ENCODE measurements at regions not wholly inside any gene's neighbourhood (a gene's known extent, or its start where the extent isn't known, plus 50 kb on each side); places are given as distances from the start of the nearest gene placed in this dataset.
"Not testable (repeated sequence)": the region's sequence is repeated elsewhere in the genome, so short reads cannot be mapped to it uniquely, and the experiment has no call there.

- Histone ChIP-seq H3K9ac (ENCODE audit: low read length) (no peak overlapping the region), H3K9me3 (ENCODE audit: low read length) (no peaks in the 10 kb centered on the region), H3K4me2 (ENCODE audit: low read length) (no peak overlapping the region), H3K27me3 (ENCODE audit: insufficient read depth, low read depth, low read length) (no peaks in the 10 kb centered on the region), H3F3A (ENCODE audit: insufficient read depth, low read length, poor library complexity, severe bottlenecking) (no peaks in the 10 kb centered on the region), H3K79me2 (replicated peaks; ENCODE audit: insufficient read depth, low read length) (no peaks in the 10 kb centered on the region), H4K20me1 (ENCODE audit: insufficient read depth) (no peaks in the 10 kb centered on the region), H3K4me3 (ENCODE audit: low read length) (no peak overlapping the region), H2AFZ (ENCODE audit: low read depth, low read length) (no peak overlapping the region), H3K36me3 (ENCODE audit: insufficient read depth, low read length) (no peaks in the 10 kb centered on the region), H3K9me2 (ENCODE audit: insufficient read depth, low read length) (no peaks in the 10 kb centered on the region), H3K27ac (ENCODE audit: low read length) (no peak overlapping the region)
- TF ChIP-seq RAD21 (conservative IDR thresholded peaks at IDR 0.05) (no peak), POLR2AphosphoS5 (IDR thresholded peaks at IDR 0.05) (no peak), REST (IDR thresholded peaks at IDR 0.05; ENCODE audit: borderline replicate concordance) (no peak), MXI1 (conservative IDR thresholded peaks at IDR 0.05; ENCODE audit: poor library complexity, severe bottlenecking) (no peak), SMC3 (conservative IDR thresholded peaks at IDR 0.05; ENCODE audit: poor library complexity) (no peak), EZH2 (IDR thresholded peaks at IDR 0.05; ENCODE audit: borderline replicate concordance, insufficient read depth, low read length, poor library complexity, severe bottlenecking) (no peak), CTCF (IDR thresholded peaks at IDR 0.05; ENCODE audit: poor library complexity, severe bottlenecking) (no peak), TAF1 (IDR thresholded peaks at IDR 0.05; ENCODE audit: low read depth) (no peak)
These were observed 1009.7 kb downstream of the VRK1 start for GRCh38 chr14:97806891-97807290.

- H3K9me3 ChIP-seq (ENCODE audit: low read length); H3K4me3 ChIP-seq (ENCODE audit: low read length); H2AFZ ChIP-seq (ENCODE audit: low read depth, low read length); H3K79me2 ChIP-seq (replicated peaks; ENCODE audit: insufficient read depth, low read length); H3F3A ChIP-seq (ENCODE audit: insufficient read depth, low read length, poor library complexity, severe bottlenecking); H3K27ac ChIP-seq (ENCODE audit: low read length); H3K9ac ChIP-seq (ENCODE audit: low read length); H3K27me3 ChIP-seq (ENCODE audit: insufficient read depth, low read depth, low read length); H3K4me2 ChIP-seq (ENCODE audit: low read length); H3K9me2 ChIP-seq (ENCODE audit: insufficient read depth, low read length); H3K36me3 ChIP-seq (ENCODE audit: insufficient read depth, low read length); H4K20me1 ChIP-seq (ENCODE audit: insufficient read depth): not testable (repeated sequence)
These were observed 1011.4 kb downstream of the VRK1 start for GRCh38 chr14:97808541-97808940.

GRCh38 chr14:97813556-97813955 is 1016.4 kb downstream of the VRK1 start:
- Histone ChIP-seq H3K9me2 (ENCODE audit: insufficient read depth, low read length) (no peaks in the 10 kb centered on the region), H2AFZ (ENCODE audit: low read depth, low read length) (no peak overlapping the region), H3K4me2 (ENCODE audit: low read length) (no peak overlapping the region), H3K27ac (ENCODE audit: low read length) (no peak overlapping the region), H3K79me2 (replicated peaks; ENCODE audit: insufficient read depth, low read length) (no peaks in the 10 kb centered on the region), H3K27me3 (ENCODE audit: insufficient read depth, low read depth, low read length) (no peaks in the 10 kb centered on the region), H3F3A (ENCODE audit: insufficient read depth, low read length, poor library complexity, severe bottlenecking) (no peaks in the 10 kb centered on the region), H3K4me3 (ENCODE audit: low read length) (no peak overlapping the region), H4K20me1 (ENCODE audit: insufficient read depth) (no peaks in the 10 kb centered on the region), H3K9me3 (ENCODE audit: low read length) (no peaks in the 10 kb centered on the region), H3K9ac (ENCODE audit: low read length) (no peak overlapping the region), H3K36me3 (ENCODE audit: insufficient read depth, low read length) (no peaks in the 10 kb centered on the region)
- no peak for TF ChIP-seq SMC3 (conservative IDR thresholded peaks at IDR 0.05; ENCODE audit: poor library complexity)
- TF ChIP-seq EZH2 (IDR thresholded peaks at IDR 0.05; ENCODE audit: borderline replicate concordance, insufficient read depth, low read length, poor library complexity, severe bottlenecking): no peak
- no peak for TF ChIP-seq TAF1 (IDR thresholded peaks at IDR 0.05; ENCODE audit: low read depth)
- TF ChIP-seq EP300 (conservative IDR thresholded peaks at IDR 0.05; ENCODE audit: poor library complexity, severe bottlenecking): no peak
- TF ChIP-seq POLR2AphosphoS5 (IDR thresholded peaks at IDR 0.05): no peak
- no peak for TF ChIP-seq RAD21 (conservative IDR thresholded peaks at IDR 0.05)

Data from neural cell (in vitro differentiated cells).